Skeletal muscle satellite cell (primary cell): ENCODE measurements at regions not wholly inside any gene's neighbourhood (a gene's known extent, or its start where the extent isn't known, plus 50 kb on each side); places are given as distances from the start of the nearest gene placed in this dataset.

ENCODE experiments used
- H3K27me3 ChIP-seq: 2 replicates; pipeline ENCODE4 v1.7.0; 2013; ENCODE audit warnings: low read length; ENCODE audit not compliant: control insufficient read depth, insufficient read depth
- H3K36me3 ChIP-seq: 2 replicates; pipeline ENCODE4 v1.7.0; 2013; ENCODE audit warnings: mild to moderate bottlenecking, control low read depth, low read length; ENCODE audit not compliant: insufficient read depth
- H3K4me1 ChIP-seq: 2 replicates; pipeline ENCODE4 v1.7.0; 2013; ENCODE audit warnings: low read length; ENCODE audit not compliant: control insufficient read depth, insufficient read depth
- H3K4me2 ChIP-seq: 2 replicates; pipeline ENCODE4 v1.7.0; 2013; ENCODE audit warnings: mild to moderate bottlenecking, low read length
- H3K4me3 ChIP-seq: 2 replicates; pipeline ENCODE4 v1.7.0; 2013; ENCODE audit warnings: low read length
- H3K9ac ChIP-seq: 2 replicates; pipeline ENCODE4 v1.7.0; 2013; ENCODE audit warnings: mild to moderate bottlenecking, low read depth, low read length, moderate library complexity
- H3K9me3 ChIP-seq: replicated peaks from 2 replicates; pipeline ENCODE4 v1.7.0; 2013; ENCODE audit warnings: mild to moderate bottlenecking, control low read depth, low read length

DNA sequence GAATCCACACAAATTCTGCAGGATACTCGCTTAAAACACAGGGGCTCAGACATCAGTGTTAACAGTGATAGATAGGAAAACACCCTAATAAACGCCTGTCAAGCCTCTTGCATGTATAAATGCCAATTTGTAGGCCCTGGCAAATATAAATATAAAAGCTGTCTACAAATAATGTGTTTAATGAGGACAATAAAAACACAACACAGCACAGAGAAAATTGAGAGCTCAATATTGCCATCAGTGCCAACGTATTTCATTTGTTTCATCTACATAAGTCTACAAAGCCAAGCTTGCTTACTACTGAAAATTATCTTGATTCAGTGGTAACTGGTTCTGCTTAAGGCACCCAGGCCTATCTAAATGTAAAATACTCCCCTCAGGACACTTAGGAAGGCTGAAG lies 1387.0 kb upstream of the TENM4 start:
- no peaks in the 10 kb centered on the region for H3K27me3 ChIP-seq
- H3K9ac ChIP-seq: no peak overlapping the region
- H3K4me3 ChIP-seq: no peak overlapping the region
- no peaks in the 10 kb centered on the region for H3K9me3 ChIP-seq
- no peaks in the 10 kb centered on the region for H3K4me1 ChIP-seq
- H3K4me2 ChIP-seq: no peak overlapping the region
- no peaks in the 10 kb centered on the region for H3K36me3 ChIP-seq

DNA sequence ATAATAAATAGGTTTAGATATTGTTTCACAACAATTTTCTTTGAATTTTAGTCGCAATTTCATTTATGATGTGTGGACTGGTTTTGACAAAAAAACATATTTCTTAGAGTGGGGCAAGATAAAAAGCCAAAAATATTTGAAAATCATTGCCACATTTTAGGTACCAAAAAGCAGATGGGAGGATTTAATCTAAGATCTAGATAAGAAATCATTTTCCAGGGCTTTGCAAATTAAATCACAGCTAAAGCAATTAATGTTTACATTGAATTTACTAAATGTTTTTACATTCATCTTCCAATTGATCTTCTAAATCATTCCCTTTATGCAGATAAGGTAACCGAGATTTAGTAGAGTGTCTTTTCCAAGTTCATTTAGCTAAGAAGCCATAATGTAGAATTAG lies 1386.0 kb upstream of the TENM4 start:
- Histone ChIP-seq H3K27me3 (no peaks in the 10 kb centered on the region), H3K9ac (no peak overlapping the region), H3K4me3 (no peak overlapping the region), H3K36me3 (no peaks in the 10 kb centered on the region), H3K4me1 (no peaks in the 10 kb centered on the region), H3K9me3 (no peaks in the 10 kb centered on the region), H3K4me2 (no peak overlapping the region)

DNA sequence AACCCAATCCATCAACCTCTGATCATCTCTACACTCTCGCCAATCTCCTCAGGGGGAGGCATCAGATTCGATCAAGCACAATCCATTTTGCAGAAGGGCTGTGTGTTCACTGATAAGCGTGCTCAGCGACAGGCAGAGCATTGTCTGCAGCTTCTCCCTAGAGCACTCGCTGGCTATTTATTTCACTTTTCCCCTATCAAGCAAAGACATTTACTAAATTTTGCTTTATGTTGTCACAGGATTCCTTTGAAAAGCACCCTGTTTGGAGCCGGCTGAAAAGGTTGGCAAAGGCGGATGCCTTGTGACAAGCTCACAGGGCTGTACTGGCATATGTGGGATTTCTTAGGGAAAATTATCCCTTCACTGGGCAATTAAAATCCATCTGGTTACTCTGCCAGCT lies 1381.5 kb upstream of the TENM4 start:
- Histone ChIP-seq H3K4me3 (no peak overlapping the region), H3K4me2 (no peak overlapping the region), H3K36me3 (no peaks in the 10 kb centered on the region), H3K4me1 (no peaks in the 10 kb centered on the region), H3K9ac (no peak overlapping the region), H3K9me3 (peaks cover 2% of the 10 kb centered on the region), H3K27me3 (no peaks in the 10 kb centered on the region)

DNA sequence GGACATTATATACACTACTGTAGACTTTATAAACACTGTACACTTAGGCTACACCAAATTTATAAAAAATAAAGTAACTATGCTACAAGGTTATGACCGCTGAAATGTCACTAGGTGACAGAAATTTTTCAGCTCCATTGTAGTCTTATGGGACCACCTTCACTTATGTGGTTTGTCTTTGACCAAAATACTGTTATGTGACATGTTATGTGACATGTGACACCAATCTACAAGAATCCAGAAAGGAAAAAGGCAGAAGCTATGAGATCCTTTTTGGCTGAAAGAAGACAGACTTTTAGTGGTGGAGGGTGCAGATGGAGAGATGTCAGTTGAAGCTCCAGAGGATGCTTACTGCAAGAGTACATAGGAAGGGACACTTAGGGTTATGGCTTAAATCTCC lies 1378.4 kb upstream of the TENM4 start:
- Histone ChIP-seq H3K4me3 (no peak overlapping the region), H3K9ac (no peak overlapping the region), H3K27me3 (no peaks in the 10 kb centered on the region), H3K36me3 (no peaks in the 10 kb centered on the region), H3K4me2 (no peak overlapping the region), H3K9me3 (peaks cover 2% of the 10 kb centered on the region), H3K4me1 (no peaks in the 10 kb centered on the region)

DNA sequence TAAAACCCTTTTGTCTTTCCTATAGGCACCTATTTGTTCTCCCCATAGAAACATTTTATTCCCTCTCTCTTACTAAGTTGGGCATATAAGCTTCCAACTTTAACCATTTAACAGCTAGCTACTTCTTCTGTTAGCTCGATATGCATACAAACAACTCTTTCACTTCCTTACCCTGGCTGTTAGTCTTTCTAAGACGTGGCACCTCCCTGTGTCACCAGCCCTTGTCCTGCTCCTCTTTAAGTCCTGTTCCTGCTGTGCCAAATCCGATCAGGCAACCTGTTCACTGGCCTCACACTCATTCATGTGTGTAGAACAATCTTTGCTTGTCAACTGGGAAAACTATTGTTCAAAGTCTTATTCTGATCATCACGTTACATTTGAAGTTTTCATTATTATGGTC lies 1376.1 kb upstream of the TENM4 start:
- no peaks in the 10 kb centered on the region for H3K36me3 ChIP-seq
- no peaks in the 10 kb centered on the region for H3K4me1 ChIP-seq
- no peak overlapping the region for H3K9ac ChIP-seq
- no peak overlapping the region for H3K4me2 ChIP-seq
- H3K27me3 ChIP-seq: no peaks in the 10 kb centered on the region
- H3K9me3 ChIP-seq: peaks cover 2% of the 10 kb centered on the region
- H3K4me3 ChIP-seq: no peak overlapping the region

DNA sequence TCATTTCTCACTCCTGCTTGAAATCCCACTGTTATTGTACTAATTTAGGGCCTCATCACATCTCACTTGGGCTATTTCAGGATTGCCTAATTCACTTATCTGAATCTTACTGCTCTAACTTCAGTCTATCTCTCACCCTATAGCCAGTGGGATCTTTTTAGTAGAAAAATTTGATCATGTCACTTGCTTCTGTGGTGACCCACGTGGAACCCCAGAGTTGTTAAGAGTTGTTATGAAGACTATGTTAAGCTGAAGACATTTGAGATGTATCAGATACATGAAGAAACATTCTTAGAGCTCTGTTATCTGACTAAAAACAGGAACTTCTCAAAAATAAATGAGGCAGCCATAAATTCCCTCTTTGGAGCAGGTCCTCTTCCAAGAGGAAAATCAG lies 1375.6 kb upstream of the TENM4 start:
- H3K27me3 ChIP-seq: no peaks in the 10 kb centered on the region
- H3K9me3 ChIP-seq: peaks cover 5% of the 10 kb centered on the region
- H3K4me2 ChIP-seq: no peak overlapping the region
- no peak overlapping the region for H3K9ac ChIP-seq
- no peaks in the 10 kb centered on the region for H3K4me1 ChIP-seq
- no peaks in the 10 kb centered on the region for H3K36me3 ChIP-seq
- H3K4me3 ChIP-seq: no peak overlapping the region

DNA sequence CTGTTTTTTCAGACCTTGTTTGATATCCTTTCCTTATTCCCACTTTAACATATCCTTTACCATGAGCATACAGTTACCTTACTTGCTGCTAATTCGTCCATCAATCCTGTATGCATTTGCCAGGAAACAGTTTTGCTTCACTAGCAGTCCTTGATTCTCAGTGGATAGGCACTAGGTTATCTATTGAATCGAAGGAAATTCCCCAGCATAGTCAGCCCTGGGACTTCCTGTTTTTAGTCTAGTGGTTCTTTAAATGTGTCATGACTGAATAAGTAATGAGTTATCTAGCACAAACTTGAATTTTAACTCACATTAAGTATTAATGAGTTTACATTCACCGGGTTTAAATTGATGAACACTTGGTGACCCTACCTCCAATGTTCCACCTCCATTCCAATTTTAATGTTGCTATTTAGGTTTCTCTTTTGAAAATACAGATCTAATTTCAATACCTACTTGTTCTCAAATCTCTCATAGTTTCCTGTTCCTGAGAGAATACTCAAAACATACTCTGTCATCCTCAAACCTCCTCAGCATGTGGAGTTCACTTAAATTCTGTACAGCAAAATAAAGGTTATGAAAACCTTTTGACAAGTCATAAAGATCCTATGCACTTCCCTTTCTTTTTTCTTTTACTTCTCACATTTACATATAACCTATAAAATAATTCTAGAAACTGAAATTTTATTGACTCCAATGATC lies 1375.1 kb upstream of the TENM4 start:
- Histone ChIP-seq H3K36me3 (no peaks in the 10 kb centered on the region), H3K27me3 (no peaks in the 10 kb centered on the region), H3K9me3 (peaks cover 5% of the 10 kb centered on the region), H3K4me2 (no peak overlapping the region), H3K9ac (no peak overlapping the region), H3K4me3 (no peak overlapping the region), H3K4me1 (no peaks in the 10 kb centered on the region)

DNA sequence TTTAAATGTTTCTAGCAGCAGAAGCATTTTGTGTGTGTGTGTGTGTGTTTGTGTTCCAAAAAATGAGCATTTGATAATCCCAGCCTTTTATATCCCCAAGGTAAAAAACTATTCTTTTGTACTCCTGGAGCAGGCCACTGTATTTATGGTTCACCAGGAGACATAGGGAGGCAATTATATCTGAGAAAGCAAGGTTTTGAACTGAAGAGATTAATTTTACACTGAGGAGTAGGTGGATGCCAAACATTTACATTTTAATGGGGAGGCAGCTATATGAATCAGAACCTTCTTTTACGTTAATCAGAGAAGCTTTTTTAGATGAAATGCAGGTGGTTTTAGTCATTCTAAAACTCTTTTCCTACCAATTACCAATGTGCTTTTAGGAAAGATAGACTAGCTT lies 1374.0 kb upstream of the TENM4 start:
- no peak overlapping the region for H3K4me3 ChIP-seq
- H3K4me2 ChIP-seq: no peak overlapping the region
- no peaks in the 10 kb centered on the region for H3K27me3 ChIP-seq
- no peak overlapping the region for H3K9ac ChIP-seq
- peaks cover 5% of the 10 kb centered on the region for H3K9me3 ChIP-seq
- H3K36me3 ChIP-seq: no peaks in the 10 kb centered on the region
- H3K4me1 ChIP-seq: no peaks in the 10 kb centered on the region

DNA sequence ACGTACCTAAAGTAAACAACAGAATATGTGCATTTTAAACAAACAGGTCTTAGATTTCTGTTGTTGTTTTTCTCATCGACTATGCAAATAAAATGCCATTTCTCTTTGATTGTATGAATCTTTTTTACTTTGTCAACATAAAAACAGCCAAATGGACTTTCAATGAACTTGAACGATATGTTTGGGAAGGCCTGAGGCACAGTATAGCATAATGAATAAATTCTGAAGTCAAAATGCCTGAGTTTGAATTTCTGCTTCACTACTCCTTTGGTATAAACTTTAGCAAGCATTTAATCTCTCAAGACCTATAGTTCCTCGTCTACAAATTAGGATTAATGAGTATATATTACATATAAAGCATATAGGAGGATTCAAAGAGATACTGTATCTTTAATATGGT lies 1369.9 kb upstream of the TENM4 start:
- no peak overlapping the region for H3K4me3 ChIP-seq

DNA sequence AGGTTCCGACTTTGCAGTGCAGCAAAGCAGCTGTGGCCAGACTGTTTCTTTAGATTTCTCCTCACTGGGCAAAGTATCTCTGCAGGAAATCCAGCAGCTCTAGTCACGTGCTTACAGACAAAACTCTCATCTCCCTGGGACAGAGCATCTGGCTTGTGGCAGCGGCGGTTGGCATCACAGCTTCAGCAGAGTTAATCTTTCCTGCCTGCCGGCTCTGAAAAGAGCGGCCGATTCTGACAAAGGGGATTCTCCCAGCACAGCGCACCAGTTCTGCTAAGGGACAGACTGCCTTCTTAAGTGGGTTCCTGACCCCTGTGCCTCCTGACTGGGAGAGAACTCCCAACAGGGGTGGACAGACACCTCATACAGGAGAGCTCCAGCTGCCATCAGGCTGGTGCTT lies 1357.3 kb upstream of the TENM4 start:
- no peaks in the 10 kb centered on the region for H3K4me1 ChIP-seq
- H3K9me3 ChIP-seq: peaks cover 9% of the 10 kb centered on the region
- H3K27me3 ChIP-seq: no peaks in the 10 kb centered on the region
- no peak overlapping the region for H3K4me2 ChIP-seq
- no peak overlapping the region for H3K9ac ChIP-seq
- no peaks in the 10 kb centered on the region for H3K36me3 ChIP-seq
- H3K4me3 ChIP-seq: no peak overlapping the region

More for the DNA sequence above, 1369.9 kb upstream of the TENM4 start:
- Histone ChIP-seq H3K27me3 (no peaks in the 10 kb centered on the region), H3K36me3 (no peaks in the 10 kb centered on the region), H3K4me1 (no peaks in the 10 kb centered on the region), H3K9ac (no peak overlapping the region), H3K4me2 (no peak overlapping the region), H3K9me3 (peaks cover 3% of the 10 kb centered on the region)

DNA sequence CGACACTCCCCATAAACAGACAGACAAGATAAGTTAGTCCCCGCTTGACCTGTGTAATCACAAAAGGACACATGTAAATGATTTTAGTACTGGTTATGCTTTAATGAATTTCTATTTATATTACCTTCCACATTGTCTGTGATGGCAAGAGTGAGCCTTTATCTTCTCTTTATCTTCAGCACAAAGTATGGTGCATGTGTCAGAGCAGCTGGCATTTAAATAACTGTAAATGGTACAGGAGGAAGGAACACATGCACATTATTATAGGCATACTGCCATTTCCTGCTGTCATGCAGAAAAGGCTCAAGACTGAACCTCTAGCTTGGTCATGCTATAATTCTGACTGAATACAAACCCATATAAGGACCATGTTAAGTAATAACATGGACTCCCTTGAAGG lies 1342.7 kb upstream of the TENM4 start:
- Histone ChIP-seq H3K4me1 (no peaks in the 10 kb centered on the region), H3K9ac (no peak overlapping the region), H3K9me3 (no peaks in the 10 kb centered on the region), H3K36me3 (no peaks in the 10 kb centered on the region), H3K27me3 (no peaks in the 10 kb centered on the region), H3K4me3 (no peak overlapping the region), H3K4me2 (no peak overlapping the region)

DNA sequence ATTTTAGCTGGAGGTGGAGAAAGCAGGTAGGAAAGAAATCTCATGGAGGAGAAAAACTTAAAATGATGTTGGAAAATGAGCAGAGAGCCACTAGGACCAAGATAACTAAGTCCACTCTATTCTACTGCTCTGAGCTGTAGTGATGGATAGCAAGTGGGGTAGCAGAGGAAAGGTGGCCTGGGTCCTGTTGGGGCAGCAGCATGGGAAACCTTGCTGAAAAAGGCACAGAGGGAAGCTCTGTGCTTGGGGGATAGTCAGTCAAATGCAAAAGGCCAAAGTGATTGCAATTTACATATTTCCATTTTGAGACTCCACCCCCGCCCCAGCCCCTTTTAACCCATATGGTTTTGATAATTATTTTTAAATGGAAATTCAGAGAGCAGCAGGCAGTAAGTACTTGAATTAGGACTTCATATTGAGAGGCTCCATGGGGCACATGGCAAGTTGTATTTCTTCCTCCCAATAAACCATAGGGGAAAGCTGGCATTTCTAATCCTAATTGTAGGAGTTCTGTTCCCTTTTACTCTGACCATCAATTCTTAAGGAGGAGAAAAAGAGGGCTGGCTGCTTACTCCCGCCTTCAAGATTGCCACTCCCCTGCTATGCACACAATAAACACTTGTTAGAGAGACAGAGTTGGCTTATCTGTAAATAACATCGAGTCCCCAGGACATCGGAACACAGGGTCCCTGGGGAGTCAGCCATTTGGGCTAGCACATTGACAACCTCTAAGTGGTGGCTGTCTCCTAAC lies 1341.5 kb upstream of the TENM4 start:
- H3K4me3 ChIP-seq: no peak overlapping the region

More for the DNA sequence above, 1341.5 kb upstream of the TENM4 start:
- Histone ChIP-seq H3K36me3 (no peaks in the 10 kb centered on the region), H3K9me3 (no peaks in the 10 kb centered on the region), H3K9ac (no peak overlapping the region), H3K27me3 (no peaks in the 10 kb centered on the region), H3K4me1 (no peaks in the 10 kb centered on the region), H3K4me2 (no peak overlapping the region)
